GM18907 (cell line): ENCODE measurements at regions not wholly inside any gene's neighbourhood (a gene's known extent, or its start where the extent isn't known, plus 50 kb on each side); places are given as distances from the start of the nearest gene placed in this dataset.

Experiments used
- ATAC-seq: cut with Tn5 transposase; IDR thresholded peaks from one replicate; pipeline ENCODE4 v1.9.1; 2021; ENCODE audit warnings: mild to moderate bottlenecking, moderate library complexity; ENCODE audit not compliant: unreplicated experiment

GRCh38 chr14:104383996-104384775 is 195.4 kb upstream of the C14orf180 start:
- ATAC-seq: no peak

GRCh38 chr14:104384776-104385071 is 194.8 kb upstream of the C14orf180 start:
- ATAC-seq: no peak

GRCh38 chr14:104385111-104385510 is 194.5 kb upstream of the C14orf180 start:
- no peak for ATAC-seq

- ATAC-seq: no peak
These were observed 193.9 kb upstream of the C14orf180 start for GRCh38 chr14:104385531-104386101.

- no peak for ATAC-seq
These were observed 193.3 kb upstream of the C14orf180 start for GRCh38 chr14:104386151-104386841.

GRCh38 chr14:104387022-104388010 is 192.2 kb upstream of the C14orf180 start:
- ATAC-seq: no peak

- no peak for ATAC-seq
These were observed 191.5 kb upstream of the C14orf180 start for GRCh38 chr14:104388011-104388521.

- ATAC-seq: no peak
These were observed 190.8 kb upstream of the C14orf180 start for GRCh38 chr14:104388541-104389325.

GRCh38 chr14:104389326-104390220 is 190.0 kb upstream of the C14orf180 start:
- ATAC-seq: no peak

GRCh38 chr14:104390221-104390931 is 189.2 kb upstream of the C14orf180 start:
- ATAC-seq: no peak

- no peak for ATAC-seq
These were observed 188.3 kb upstream of the C14orf180 start for GRCh38 chr14:104390941-104391901.

GRCh38 chr14:104392001-104392395 is 187.6 kb upstream of the C14orf180 start:
- no peak for ATAC-seq

- no peak for ATAC-seq
These were observed 187.0 kb upstream of the C14orf180 start for GRCh38 chr14:104392396-104393198.

GRCh38 chr14:104393199-104393897 is 186.2 kb upstream of the C14orf180 start:
- ATAC-seq: no peak

- peak; percentile 56 for ATAC-seq
These were observed 185.6 kb upstream of the C14orf180 start for GRCh38 chr14:104393898-104394381.

GRCh38 chr14:104394409-104394851 is 185.1 kb upstream of the C14orf180 start:
- no peak for ATAC-seq
